WTC11 (cell line): ENCODE measurements at regions not wholly inside any gene's neighbourhood (a gene's known extent, or its start where the extent isn't known, plus 50 kb on each side); places are given as distances from the start of the nearest gene placed in this dataset.

Experiments
- ATAC-seq: fragments of 200-7000 bp; cut with Tn5 transposase; 2 replicates; pipeline ENCODE4 v1.10.0; 2021; ENCODE audit warnings: mild to moderate bottlenecking, moderate library complexity
- CTCF ChIA-PET: fragments of 300-600 bp; sonication (Branson Sonifier 250); formaldehyde crosslinking; loops from one replicate; lab custom pipeline; 2021; ENCODE audit warnings: antibody characterized with exemption; lab: Charles Lee
- POLR2A ChIA-PET: fragments of 350-600 bp; sonication (Branson Sonifier 250); formaldehyde crosslinking; loops from one replicate; lab custom pipeline; 2021; ENCODE audit warnings: antibody characterized with exemption; lab: Charles Lee
- DNase-seq: peaks from one replicate; pipeline ENCODE4 v3.0.0; 2021; ENCODE audit warnings: low spot score
- H3K27ac Mint-ChIP-seq: 2 replicates; pipeline ENCODE4 v1.8.0; 2021; ENCODE audit warnings: mixed read lengths
- H3K27me3 Mint-ChIP-seq: 2 replicates; pipeline ENCODE4 v1.8.0; 2021; ENCODE audit warnings: low read depth, mild to moderate bottlenecking, moderate library complexity, mixed read lengths
- H3K36me3 Mint-ChIP-seq: 2 replicates; pipeline ENCODE4 v1.8.0; 2021; ENCODE audit warnings: mixed read lengths
- H3K4me1 Mint-ChIP-seq: 2 replicates; pipeline ENCODE4 v1.8.0; 2022; ENCODE audit warnings: mixed read lengths
- H3K4me3 Mint-ChIP-seq: 2 replicates; pipeline ENCODE4 v1.8.0; 2021; ENCODE audit warnings: mild to moderate bottlenecking, moderate library complexity, mixed read lengths
- H3K9me3 Mint-ChIP-seq: 2 replicates; pipeline ENCODE4 v1.8.0; 2021; ENCODE audit warnings: mixed read lengths
- ATF3 ChIP-seq: sonication (generic); formaldehyde crosslinking; conservative IDR thresholded peaks from 2 replicates; pipeline ENCODE4 v1.8.1; 2022; ENCODE audit warnings: mild to moderate bottlenecking, missing genetic modification reagents
- ATF6 ChIP-seq: sonication (generic); formaldehyde crosslinking; IDR thresholded peaks from 2 replicates; pipeline ENCODE4 v1.8.1; 2023; ENCODE audit warnings: mild to moderate bottlenecking, missing genetic modification reagents
- CREB1 ChIP-seq: sonication (generic); formaldehyde crosslinking; IDR thresholded peaks from 2 replicates; pipeline ENCODE4 v1.8.0; 2023; ENCODE audit warnings: mild to moderate bottlenecking, missing genetic modification reagents
- E2F1 ChIP-seq: sonication (generic); formaldehyde crosslinking; IDR thresholded peaks from 2 replicates; pipeline ENCODE4 v1.8.0; 2022; ENCODE audit warnings: mild to moderate bottlenecking, missing genetic modification reagents
- E2F5 ChIP-seq: sonication (generic); formaldehyde crosslinking; IDR thresholded peaks from 2 replicates; pipeline ENCODE4 v1.8.1; 2022; ENCODE audit warnings: mild to moderate bottlenecking, moderate library complexity, missing genetic modification reagents
- ETV6 ChIP-seq: sonication (generic); formaldehyde crosslinking; IDR thresholded peaks from 2 replicates; pipeline ENCODE4 v1.8.1; 2022; ENCODE audit warnings: mild to moderate bottlenecking, missing genetic modification reagents
- FOXK1 ChIP-seq: sonication (generic); formaldehyde crosslinking; IDR thresholded peaks from 2 replicates; pipeline ENCODE4 v1.8.0; 2022; ENCODE audit warnings: mild to moderate bottlenecking, moderate library complexity, missing genetic modification reagents
- GTF2I ChIP-seq: fragments of 250-450 bp; sonication (Bioruptor Pico); conservative IDR thresholded peaks from 2 replicates; pipeline ENCODE4 v1.4.0; 2021; ENCODE audit warnings: mild to moderate bottlenecking
- JUN ChIP-seq: sonication (generic); formaldehyde crosslinking; IDR thresholded peaks from 2 replicates; pipeline ENCODE4 v1.8.0; 2023; ENCODE audit warnings: mild to moderate bottlenecking, missing genetic modification reagents
- MLX ChIP-seq: sonication (generic); formaldehyde crosslinking; IDR thresholded peaks from 2 replicates; pipeline ENCODE4 v1.8.1; 2023; ENCODE audit warnings: mild to moderate bottlenecking, missing genetic modification reagents, moderate library complexity
- MXD4 ChIP-seq: fragments of 250-450 bp; sonication (Bioruptor Pico); IDR thresholded peaks from 2 replicates; pipeline ENCODE4 v1.8.0; 2021; ENCODE audit warnings: mild to moderate bottlenecking, moderate library complexity, borderline replicate concordance
- NFYB ChIP-seq: sonication (generic); formaldehyde crosslinking; conservative IDR thresholded peaks from 2 replicates; pipeline ENCODE4 v1.8.0; 2022; ENCODE audit warnings: low read depth, missing genetic modification reagents
- PRDM15 ChIP-seq: sonication (generic); formaldehyde crosslinking; IDR thresholded peaks from 2 replicates; pipeline ENCODE4 v1.8.0; 2022; ENCODE audit warnings: missing genetic modification reagents
- SP1 ChIP-seq: sonication (generic); formaldehyde crosslinking; conservative IDR thresholded peaks from 2 replicates; pipeline ENCODE4 v1.8.1; 2022; ENCODE audit warnings: missing genetic modification reagents
- TEAD1 ChIP-seq: sonication (generic); formaldehyde crosslinking; IDR thresholded peaks from 2 replicates; pipeline ENCODE4 v1.8.0; 2022; ENCODE audit warnings: mild to moderate bottlenecking, missing genetic modification reagents
- USF2 ChIP-seq: sonication (generic); formaldehyde crosslinking; IDR thresholded peaks from 2 replicates; pipeline ENCODE4 v1.8.1; 2023; ENCODE audit warnings: mild to moderate bottlenecking, missing genetic modification reagents, moderate library complexity
- ZNF263 ChIP-seq: sonication (generic); formaldehyde crosslinking; IDR thresholded peaks from 2 replicates; pipeline ENCODE4 v1.8.1; 2022; ENCODE audit warnings: low read depth, mild to moderate bottlenecking, moderate library complexity, missing genetic modification reagents
- ZNF317 ChIP-seq: sonication (generic); formaldehyde crosslinking; IDR thresholded peaks from 2 replicates; pipeline ENCODE4 v1.8.1; 2023; ENCODE audit warnings: low read depth, mild to moderate bottlenecking, moderate library complexity, missing genetic modification reagents, borderline replicate concordance
- ZNF416 ChIP-seq: fragments of 250-450 bp; sonication (Bioruptor Pico); IDR thresholded peaks from 2 replicates; pipeline ENCODE4 v1.9.0; 2021; ENCODE audit warnings: mild to moderate bottlenecking, inconsistent platforms
- ZNF423 ChIP-seq: fragments of 250-450 bp; sonication (Bioruptor Pico); IDR thresholded peaks from 2 replicates; pipeline ENCODE4 v2.1.2; 2022; ENCODE audit warnings: mild to moderate bottlenecking, moderate library complexity
- ZNF671 ChIP-seq: fragments of 250-450 bp; sonication (Bioruptor Pico); IDR thresholded peaks from 2 replicates; pipeline ENCODE4 v1.8.0; 2021; ENCODE audit warnings: mild to moderate bottlenecking

- Mint-ChIP-seq H3K36me3 (no peaks in the 10 kb centered on the region; the same call in 1 of the 2 replicates), H3K4me1 (peaks cover 40% of the 10 kb centered on the region), H3K9me3 (peaks cover 29% of the 10 kb centered on the region), H3K27me3 (peaks cover 2% of the 10 kb centered on the region; the same call in 1 of the 2 replicates), H3K27ac (no peak overlapping the region), H3K4me3 (no peak overlapping the region)
- ATAC-seq, result peak; percentile 75
- TF ChIP-seq ZNF317 (CRISPR knock-in tag), result no peak
- TF ChIP-seq E2F5, result no peak
- no peak for TF ChIP-seq PRDM15 (CRISPR knock-in tag)
- TF ChIP-seq FOXK1 (CRISPR knock-in tag), result no peak
- TF ChIP-seq ZNF423 (CRISPR knock-in tag), result no peak
- no peak for TF ChIP-seq ETV6 (CRISPR knock-in tag)
- TF ChIP-seq GTF2I (CRISPR knock-in tag), result no peak
- no peak for TF ChIP-seq ZNF671 (CRISPR knock-in tag)
- TF ChIP-seq ZNF416 (CRISPR knock-in tag), result no peak
- no peak for TF ChIP-seq SP1 (CRISPR knock-in tag)
- TF ChIP-seq USF2 (CRISPR knock-in tag), result no peak
- TF ChIP-seq MLX, result no peak
- no peak for TF ChIP-seq MXD4 (CRISPR knock-in tag)
- TF ChIP-seq E2F1, result no peak
- TF ChIP-seq JUN (CRISPR knock-in tag), result no peak
- TF ChIP-seq ATF3 (CRISPR knock-in tag), result no peak
- TF ChIP-seq ZNF263 (CRISPR knock-in tag), result no peak
- ChIA-PET CTCF (interaction anchor here (1.0 kb wide), 1 partner anchor 120 kb away, joined by 3 read pairs; no protein-coding TSS in a partner anchor), POLR2A (no interaction called here)
- DNase-seq, result no peak
Measured at GRCh38 chr1:98276514-98276913, 355.7 kb upstream of the DPYD start.

GRCh38 chr1:98268316-98268715, 347.5 kb upstream of the DPYD start:
- ChIA-PET POLR2A (no interaction called here), CTCF (no interaction called here)
- Mint-ChIP-seq H3K4me1 (peaks cover 5% of the 10 kb centered on the region), H3K27ac (no peak overlapping the region), H3K27me3 (peaks cover 2% of the 10 kb centered on the region; the same call in 1 of the 2 replicates), H3K9me3 (peaks cover 22% of the 10 kb centered on the region), H3K36me3 (no peaks in the 10 kb centered on the region; the same call in 1 of the 2 replicates), H3K4me3 (no peak overlapping the region)
- no peak for DNase-seq
- ATAC-seq, result no peak
- no peak for TF ChIP-seq ZNF423 (CRISPR knock-in tag)
- no peak for TF ChIP-seq ATF6
- TF ChIP-seq PRDM15 (CRISPR knock-in tag), result no peak
- TF ChIP-seq NFYB (CRISPR knock-in tag), result no peak
- TF ChIP-seq CREB1 (CRISPR knock-in tag), result no peak
- no peak for TF ChIP-seq TEAD1 (CRISPR knock-in tag)
